OCI-LY7 (cell line): ENCODE measurements at regions not wholly inside any gene's neighbourhood (a gene's known extent, or its start where the extent isn't known, plus 50 kb on each side); places are given as distances from the start of the nearest gene placed in this dataset.

ENCODE experiments used
- BruUV-seq: library from RNA; stranded (reverse); fragments of 400-500 nt; replicated peaks from 2 replicates; lab custom pipeline; 2021; lab: Mats Ljungman, UMichigan
- CTCF ChIA-PET: fragments of 300-600 bp; sonication (Branson Sonifier 250); formaldehyde crosslinking; loops from one replicate; lab custom pipeline; 2022; ENCODE audit warnings: antibody characterized with exemption; ENCODE audit not compliant: unreplicated experiment; lab: Charles Lee
- POLR2A ChIA-PET: fragments of 300-600 bp; sonication (Branson Sonifier 250); formaldehyde crosslinking; loops from one replicate; lab custom pipeline; 2022; ENCODE audit warnings: antibody characterized with exemption; lab: Charles Lee
- DNase-seq: peaks from one replicate; pipeline ENCODE4 v3.0.0-alpha.2; 2015; ENCODE audit warnings: low spot score
- H2AFZ ChIP-seq: fragments of 200-600 bp; sonication (generic), shearing (Covaris generic); 2 replicates; pipeline ENCODE4 v1.6.1; 2014; ENCODE audit warnings: mild to moderate bottlenecking, antibody characterized with exemption, low read length, moderate library complexity
- H3K27ac ChIP-seq: fragments of 200-600 bp; sonication (generic); 2 replicates; pipeline ENCODE4 v1.5.1; 2014; ENCODE audit warnings: mixed run types, low read depth, mild to moderate bottlenecking, moderate library complexity, low read length, inconsistent platforms; ENCODE audit not compliant: poor library complexity, severe bottlenecking
- H3K36me3 ChIP-seq: fragments of 200-600 bp; sonication (generic); 2 replicates; pipeline ENCODE4 v1.6.1; 2014; ENCODE audit warnings: mild to moderate bottlenecking, antibody characterized with exemption, low read length, moderate library complexity, mixed read lengths; ENCODE audit not compliant: insufficient read depth
- H3K4me1 ChIP-seq: fragments of 200-600 bp; sonication (generic); 2 replicates; pipeline ENCODE4 v1.5.1; 2014; ENCODE audit warnings: mild to moderate bottlenecking, low read length; ENCODE audit not compliant: insufficient read depth, poor library complexity, severe bottlenecking
- H3K4me2 ChIP-seq: fragments of 200-600 bp; sonication (generic); 2 replicates; pipeline ENCODE4 v1.6.1; 2014; ENCODE audit warnings: mild to moderate bottlenecking, low read length
- H3K4me3 ChIP-seq: fragments of 200-600 bp; sonication (generic); 2 replicates; pipeline ENCODE4 v1.5.1; 2014; ENCODE audit warnings: mild to moderate bottlenecking, low read depth, low read length; ENCODE audit not compliant: poor library complexity, severe bottlenecking
- H3K79me2 ChIP-seq: fragments of 200-600 bp; sonication (generic); 2 replicates; pipeline ENCODE4 v1.6.1; 2016; ENCODE audit warnings: low read depth, mild to moderate bottlenecking, low read length, moderate library complexity, mixed read lengths; ENCODE audit not compliant: insufficient read depth
- H3K9me2 ChIP-seq: fragments of 200-600 bp; sonication (generic); 2 replicates; pipeline ENCODE4 v1.6.1; 2016; ENCODE audit warnings: mild to moderate bottlenecking, low read length, mixed read lengths; ENCODE audit not compliant: insufficient read depth
- H3K9me3 ChIP-seq: fragments of 200-600 bp; sonication (generic); 2 replicates; pipeline ENCODE4 v1.6.1; 2014; ENCODE audit warnings: mild to moderate bottlenecking, mixed run types, low read length, mixed read lengths
- H4K20me1 ChIP-seq: fragments of 200-600 bp; sonication (generic); 2 replicates; pipeline ENCODE4 v1.6.1; 2014; ENCODE audit warnings: mild to moderate bottlenecking, antibody characterized with exemption, low read length, moderate library complexity, mixed read lengths; ENCODE audit not compliant: insufficient read depth
- CTCF ChIP-seq: fragments of 200-600 bp; sonication (generic); conservative IDR thresholded peaks from 2 replicates; pipeline ENCODE4 v1.5.1; 2014; ENCODE audit warnings: mild to moderate bottlenecking, antibody characterized with exemption, low read length, moderate library complexity, mixed read lengths
- EZH2phosphoT487 ChIP-seq: fragments of 200-600 bp; sonication (generic); IDR thresholded peaks from 2 replicates; pipeline ENCODE4 v1.6.1; 2018; ENCODE audit warnings: low read depth, borderline replicate concordance, mild to moderate bottlenecking, mixed run types, antibody characterized with exemption, low read length, moderate library complexity, mixed read lengths
- intact Hi-C: fragments of 100-400 bp; cut with micrococcal nuclease; formaldehyde crosslinking; loops from one replicate; pipeline ENCODE4 v1.10.0; 2022; ENCODE audit not compliant: unreplicated experiment

- no peak overlapping the region for H3K4me3 ChIP-seq
- POLR2A ChIA-PET: no interaction called here
- CTCF ChIA-PET: no interaction called here
Observed at GRCh38 chr9:80931163-80931562, 758.2 kb downstream of the TLE1 start.

GRCh38 chr9:80928697-80929096 lies 760.6 kb downstream of the TLE1 start:
- Histone ChIP-seq H3K4me2 (no peak overlapping the region), H3K27ac (no peak overlapping the region), H3K9me2 (no peaks in the 10 kb centered on the region), H2AFZ (no peak overlapping the region), H3K4me1 (no peaks in the 10 kb centered on the region), H3K9me3 (no peaks in the 10 kb centered on the region), H3K79me2 (no peaks in the 10 kb centered on the region), H3K4me3 (no peak overlapping the region), H3K36me3 (no peaks in the 10 kb centered on the region), H4K20me1 (no peaks in the 10 kb centered on the region)
- CTCF ChIA-PET: no interaction called here
- TF ChIP-seq CTCF (no peak), EZH2phosphoT487 (no peak)
- POLR2A ChIA-PET: no interaction called here
- no TSS peak for BruUV-seq
- no peak for DNase-seq
- intact Hi-C loops: no loop called here

More at GRCh38 chr9:80931163-80931562, 758.2 kb downstream of the TLE1 start:
- Histone ChIP-seq H3K4me1 (no peaks in the 10 kb centered on the region), H3K4me2 (no peak overlapping the region), H4K20me1 (no peaks in the 10 kb centered on the region), H3K79me2 (no peaks in the 10 kb centered on the region), H3K27ac (no peak overlapping the region), H3K36me3 (no peaks in the 10 kb centered on the region), H3K9me2 (no peaks in the 10 kb centered on the region), H2AFZ (no peak overlapping the region), H3K9me3 (no peaks in the 10 kb centered on the region)
- intact Hi-C loops: no loop called here
- no peak for TF ChIP-seq EZH2phosphoT487
- no peak for TF ChIP-seq CTCF
- no peak for DNase-seq
- BruUV-seq: no TSS peak

GRCh38 chr9:80926611-80927010 lies 762.7 kb downstream of the TLE1 start:
- Histone ChIP-seq H4K20me1 (no peaks in the 10 kb centered on the region), H3K4me2 (no peak overlapping the region), H3K9me2 (no peaks in the 10 kb centered on the region), H3K4me1 (no peaks in the 10 kb centered on the region), H3K27ac (no peak overlapping the region), H3K79me2 (no peaks in the 10 kb centered on the region), H3K9me3 (no peaks in the 10 kb centered on the region), H2AFZ (no peak overlapping the region), H3K36me3 (no peaks in the 10 kb centered on the region), H3K4me3 (no peak overlapping the region)
- intact Hi-C loops: no loop called here
- DNase-seq: no peak
- ChIA-PET CTCF (no interaction called here), POLR2A (no interaction called here)
- TF ChIP-seq CTCF: no peak
- TF ChIP-seq EZH2phosphoT487: no peak
- BruUV-seq: no TSS peak
